Tibial artery (tissue), 4 donors: ENCODE measurements at regions not wholly inside any gene's neighbourhood (a gene's known extent, or its start where the extent isn't known, plus 50 kb on each side); places are given as distances from the start of the nearest gene placed in this dataset.

Source experiments
- DNase-seq, 2 donors: peaks; one replicate each; pipeline ENCODE4 v3.0.0-alpha.2; 2019
- H3K27ac ChIP-seq, 2 donors: fragments of 200-600 bp; sonication (generic) in 1 of 2; 1 replicate in 1 of 2; 2 replicates in 1 of 2; pipeline ENCODE4 v1.5.1; 2018 to 2019; ENCODE audit warnings: mild to moderate bottlenecking in 1 of 2
- H3K27me3 ChIP-seq, 2 donors: fragments of 200-600 bp; sonication (generic) in 1 of 2; one replicate each; pipeline versions ENCODE4 v1.5.1 to v1.6.0; 2016 to 2019
- H3K36me3 ChIP-seq, 3 donors: fragments of 200-600 bp; sonication (generic) in 2 of 3; one replicate each; pipeline ENCODE4 v1.5.1; 2016 to 2019; ENCODE audit warnings: mild to moderate bottlenecking in 2 of 3
- H3K4me1 ChIP-seq, 4 donors: fragments of 200-600 bp; sonication (generic) in 2 of 4; 1 replicate in 3 of 4; 2 replicates in 1 of 4; pipeline ENCODE4 v1.5.1; 2016 to 2019
- H3K4me3 ChIP-seq, 2 donors: fragments of 200-600 bp; sonication (generic) in 1 of 2; 1 replicate in 1 of 2; 2 replicates in 1 of 2; pipeline ENCODE4 v1.5.1; 2018 to 2019; ENCODE audit warnings: mild to moderate bottlenecking in 2 of 2
- H3K9me3 ChIP-seq, 3 donors: fragments of 200-600 bp; sonication (generic) in 1 of 3; one replicate each; pipeline ENCODE4 v1.5.1; 2016 to 2019
- CTCF ChIP-seq, 2 experiments: fragments of 200-600 bp in 1 of 2; fragments of 450-650 bp in 1 of 2; IDR thresholded peaks; one replicate each; pipeline ENCODE4 v1.5.1; 2017 to 2019; ENCODE audit warnings: antibody characterized with exemption in 2 of 2, mild to moderate bottlenecking in 1 of 2, moderate library complexity in 1 of 2
- intact Hi-C: fragments of 100-400 bp; cut with DNase I; formaldehyde crosslinking; loops from one replicate; pipeline ENCODE4 v1.15.0; 2023; ENCODE audit warnings: low total_unique reads

- intact Hi-C loops: no loop called here
These were observed 132.6 kb upstream of the CCL2 start for GRCh38 chr17:34122515-34122914.

GRCh38 chr17:34125010-34125409 lies 130.1 kb upstream of the CCL2 start:
- Histone ChIP-seq H3K4me1 (no peaks in the 10 kb centered on the region), H3K36me3 (no peaks in the 10 kb centered on the region), H3K4me3 (no peak overlapping the region), H3K27me3 (peaks cover 0 to 5% of the 10 kb centered on the region in 2 donors), H3K27ac (no peak overlapping the region), H3K9me3 (no peaks in the 10 kb centered on the region)
- TF ChIP-seq CTCF (IDR thresholded peaks at IDR 0.05): no peak
- no peak for DNase-seq
- intact Hi-C loops: no loop called here

More at GRCh38 chr17:34122515-34122914, 132.6 kb upstream of the CCL2 start:
- Histone ChIP-seq H3K27ac (no peak overlapping the region), H3K36me3 (no peaks in the 10 kb centered on the region), H3K4me3 (no peak overlapping the region), H3K4me1 (no peaks in the 10 kb centered on the region), H3K9me3 (no peaks in the 10 kb centered on the region), H3K27me3 (peaks cover 0 to 5% of the 10 kb centered on the region in 2 donors)
- DNase-seq: no peak
- no peak for TF ChIP-seq CTCF (IDR thresholded peaks at IDR 0.05)

- TF ChIP-seq CTCF (IDR thresholded peaks at IDR 0.05): no peak
- H3K9me3 ChIP-seq: no peaks in the 10 kb centered on the region
- no peaks in the 10 kb centered on the region for H3K36me3 ChIP-seq
- no peak overlapping the region for H3K27ac ChIP-seq
- DNase-seq: no peak
- no peaks in the 10 kb centered on the region for H3K4me1 ChIP-seq
- H3K27me3 ChIP-seq: peaks cover 0 to 5% of the 10 kb centered on the region in 2 donors
- no peak overlapping the region for H3K4me3 ChIP-seq
- intact Hi-C loops: no loop called here
These were observed 129.2 kb upstream of the CCL2 start for GRCh38 chr17:34125921-34126320.

- no peaks in the 10 kb centered on the region for H3K36me3 ChIP-seq
- DNase-seq: no peak
- intact Hi-C loops: no loop called here
- peaks cover 0 to 5% of the 10 kb centered on the region in 2 donors for H3K27me3 ChIP-seq
- TF ChIP-seq CTCF (IDR thresholded peaks at IDR 0.05): no peak
- no peak overlapping the region for H3K4me3 ChIP-seq
- H3K4me1 ChIP-seq: no peaks in the 10 kb centered on the region
- no peaks in the 10 kb centered on the region for H3K9me3 ChIP-seq
- H3K27ac ChIP-seq: no peak overlapping the region
These were observed 128.6 kb upstream of the CCL2 start for GRCh38 chr17:34126496-34126895.

- no peaks in the 10 kb centered on the region for H3K4me1 ChIP-seq
- DNase-seq: no peak
- H3K27me3 ChIP-seq: peaks cover 0 to 5% of the 10 kb centered on the region in 2 donors
- H3K27ac ChIP-seq: no peak overlapping the region
- no peak overlapping the region for H3K4me3 ChIP-seq
- H3K9me3 ChIP-seq: no peaks in the 10 kb centered on the region
- intact Hi-C loops: no loop called here
- H3K36me3 ChIP-seq: no peaks in the 10 kb centered on the region
- TF ChIP-seq CTCF (IDR thresholded peaks at IDR 0.05): no peak
These were observed 128.1 kb upstream of the CCL2 start for GRCh38 chr17:34126965-34127364.

- intact Hi-C loops: no loop called here
- TF ChIP-seq CTCF (IDR thresholded peaks at IDR 0.05): no peak
- H3K27me3 ChIP-seq: no peaks in the 10 kb centered on the region
These were observed 124.5 kb upstream of the CCL2 start for GRCh38 chr17:34130544-34130943.

More at GRCh38 chr17:34130544-34130943, 124.5 kb upstream of the CCL2 start:
- no peaks in the 10 kb centered on the region for H3K36me3 ChIP-seq
- H3K27ac ChIP-seq: no peak overlapping the region
- no peaks in the 10 kb centered on the region for H3K4me1 ChIP-seq
- H3K9me3 ChIP-seq: no peaks in the 10 kb centered on the region
- no peak for DNase-seq
- H3K4me3 ChIP-seq: no peak overlapping the region
